Kidney (tissue), 13 donors: ENCODE measurements at regions not wholly inside any gene's neighbourhood (a gene's known extent, or its start where the extent isn't known, plus 50 kb on each side); places are given as distances from the start of the nearest gene placed in this dataset.

ENCODE experiments used
- DNase-seq, 5 donors: peaks; one replicate each; pipeline ENCODE4 v3.0.0-alpha.2; 2013 to 2020
- FAIRE-seq: peaks from 2 replicates; lab custom pipeline; 2012; peaks lifted over from hg19 to GRCh38; lab: Jason Lieb, UNC
- H3K27ac ChIP-seq, 2 donors: one replicate each; pipeline ENCODE4 v1.7.0; 2013; ENCODE audit warnings: low read depth in 2 of 2, low read length in 2 of 2, inconsistent platforms in 1 of 2
- H3K27me3 ChIP-seq: one replicate; pipeline ENCODE4 v1.7.1; 2013; ENCODE audit warnings: low read length, inconsistent platforms; ENCODE audit not compliant: control insufficient read depth, insufficient read depth
- H3K36me3 ChIP-seq, 3 donors: one replicate each; pipeline versions ENCODE4 v1.7.0 to v1.7.1; 2013; ENCODE audit warnings: low read length in 3 of 3, control low read depth in 1 of 3, inconsistent platforms in 1 of 3; ENCODE audit not compliant: insufficient read depth in 3 of 3, control insufficient read depth in 2 of 3
- H3K4me1 ChIP-seq, 3 donors: one replicate each; pipeline versions ENCODE4 v1.7.0 to v1.7.1; 2013; ENCODE audit warnings: low read length in 3 of 3, inconsistent platforms in 1 of 3, low read depth in 1 of 3; ENCODE audit not compliant: control insufficient read depth in 2 of 3, insufficient read depth in 2 of 3
- H3K4me3 ChIP-seq, 3 donors: one replicate each; pipeline versions ENCODE4 v1.7.0 to v1.8.1; 2013; ENCODE audit warnings: low read length in 3 of 3, control low read depth in 1 of 3, inconsistent platforms in 1 of 3
- H3K9ac ChIP-seq, 3 donors: one replicate each; pipeline versions ENCODE4 v1.7.0 to v1.7.1; 2013; ENCODE audit warnings: low read length in 3 of 3, control low read depth in 1 of 3, inconsistent platforms in 1 of 3
- H3K9me3 ChIP-seq, 3 donors: one replicate each; pipeline versions ENCODE4 v1.7.0 to v1.7.1; 2013; ENCODE audit warnings: low read length in 3 of 3, control low read depth in 1 of 3, inconsistent platforms in 1 of 3; ENCODE audit not compliant: control insufficient read depth in 2 of 3, insufficient read depth in 1 of 3
- CTCF ChIP-seq: IDR thresholded peaks from 3 replicates; pipeline ENCODE4 v1.5.1; 2012; ENCODE audit warnings: mild to moderate bottlenecking, moderate library complexity, borderline replicate concordance; ENCODE audit not compliant: insufficient read depth; ENCODE audit errors: extremely low read depth
- intact Hi-C: fragments of 100-400 bp; cut with DNase I; formaldehyde crosslinking; loops from one replicate; pipeline ENCODE4 v1.11.1; 2022
- donor health status: control.
- donor health status: control.
- donor health status: control.
- donor health status: control.
- donor health status: control.
- donor health status: DM: yes; HTN: yes; CAD: no.
- donor health status: Normal renal cell carcinoma (clear cell type).

GRCh38 chr16:85288869-85289660, 176.8 kb upstream of the CIBAR2 start:
- Histone ChIP-seq H3K9ac (no peak overlapping the region), H3K27me3 (no peaks in the 10 kb centered on the region), H3K4me3 (no peak overlapping the region), H3K4me1 (peaks cover 3 to 8% (median 3%) of the 10 kb centered on the region in 3 donors), H3K9me3 (no peaks in the 10 kb centered on the region), H3K27ac (no peak overlapping the region), H3K36me3 (no peaks in the 10 kb centered on the region)
- intact Hi-C loops: no loop called here
- FAIRE-seq (no peak), DNase-seq (no peak)
- no peak for TF ChIP-seq CTCF

- intact Hi-C loops: no loop called here
- no peaks in the 10 kb centered on the region for H3K36me3 ChIP-seq
- H3K9ac ChIP-seq: no peak overlapping the region
- FAIRE-seq (no peak), DNase-seq (no peak)
- peaks cover 3 to 8% (median 3%) of the 10 kb centered on the region in 3 donors for H3K4me1 ChIP-seq
- TF ChIP-seq CTCF: no peak
- H3K4me3 ChIP-seq: no peak overlapping the region
- H3K9me3 ChIP-seq: no peaks in the 10 kb centered on the region
- no peak overlapping the region for H3K27ac ChIP-seq
- no peaks in the 10 kb centered on the region for H3K27me3 ChIP-seq
These were observed 177.7 kb upstream of the CIBAR2 start for GRCh38 chr16:85289760-85290625.

GRCh38 chr16:85290626-85291301, 178.5 kb upstream of the CIBAR2 start:
- Histone ChIP-seq H3K27ac (no peak overlapping the region), H3K4me1 (peaks cover 3 to 8% (median 3%) of the 10 kb centered on the region in 3 donors), H3K9ac (no peak overlapping the region), H3K36me3 (no peaks in the 10 kb centered on the region), H3K4me3 (no peak overlapping the region), H3K27me3 (no peaks in the 10 kb centered on the region), H3K9me3 (no peaks in the 10 kb centered on the region)
- TF ChIP-seq CTCF: no peak
- DNase-seq: no peak
- no peak for FAIRE-seq
- intact Hi-C loops: no loop called here
